ENCODE measurements at regions not wholly inside any gene's neighbourhood (a gene's known extent, or its start where the extent isn't known, plus 50 kb on each side); places are given as distances from the start of the nearest gene placed in this dataset.

DNA sequence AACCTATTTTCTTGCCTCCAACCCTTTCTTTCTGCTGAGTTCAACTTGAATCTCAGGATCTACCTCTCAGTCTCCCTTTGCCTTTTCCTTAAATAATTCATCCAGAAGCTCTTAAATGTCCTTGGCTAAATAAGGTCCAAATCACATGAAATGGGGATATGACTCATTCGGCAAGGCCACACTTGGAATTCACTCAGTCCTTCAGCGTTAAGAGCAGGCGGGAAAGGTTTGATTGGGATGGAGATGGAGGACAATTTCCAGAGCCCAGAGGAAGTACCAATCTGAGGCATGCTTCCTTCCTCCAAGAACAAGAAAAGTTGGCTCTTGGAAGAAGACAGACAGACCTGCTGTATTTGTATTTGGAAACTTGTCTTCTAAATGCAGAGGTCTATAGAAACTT is 128.5 kb downstream of the PROX1 start:
- 45 to 51% (median 47%) methylated on average over 3 of the region's 3 CpGs for WGBS, 4 donors
- no peak overlapping the region for H3K4me3 ChIP-seq
- no peaks in the 10 kb centered on the region for H3K36me3 ChIP-seq (replicated peaks in 1 of 2)
- TF ChIP-seq CTCF (IDR thresholded peaks at IDR 0.05) (no peak), POLR2A (IDR thresholded peaks at IDR 0.05) (no peak)
- no peaks in the 10 kb centered on the region for H3K27me3 ChIP-seq
- DNase-seq = peak in 4 of 7 donors; percentile 24 to 40 (median 31)
- H3K9me3 ChIP-seq (replicated peaks in 1 of 3) = peaks cover 0 to 8% (median 0%) of the 10 kb centered on the region in 3 donors
- peaks cover 0 to 3% of the 10 kb centered on the region in 2 donors for H3K4me1 ChIP-seq (replicated peaks in 1 of 2)
- no peak overlapping the region for H3K27ac ChIP-seq
- intact Hi-C loops (cut with DNase I) = loop anchor here in 1 of 2 donors (10.0 kb wide), 1 partner anchor 131 kb away; the partner anchor contains the start of gene PROX1

- H3K4me3 ChIP-seq = no peak overlapping the region
- TF ChIP-seq CTCF (IDR thresholded peaks at IDR 0.05) (no peak), POLR2A (IDR thresholded peaks at IDR 0.05) (no peak)
- no peak overlapping the region for H3K27ac ChIP-seq
- H3K27me3 ChIP-seq = no peaks in the 10 kb centered on the region
- intact Hi-C loops (cut with DNase I) = loop anchor here in 1 of 2 donors (10.0 kb wide), 1 partner anchor 133 kb away; the partner anchor contains the start of gene PROX1
- DNase-seq = no peak
- H3K9me3 ChIP-seq (replicated peaks in 1 of 3) = peaks cover 0 to 8% (median 0%) of the 10 kb centered on the region in 3 donors
- no peaks in the 10 kb centered on the region for H3K36me3 ChIP-seq (replicated peaks in 1 of 2)
- WGBS, 4 donors = 87 to 100% (median 96%) methylated on average over 2 of the region's 2 CpGs
- peaks cover 0 to 3% of the 10 kb centered on the region in 2 donors for H3K4me1 ChIP-seq (replicated peaks in 1 of 2)
Measured at GRCh38 chr1:214117780-214118179, 130.0 kb downstream of the PROX1 start.

DNA sequence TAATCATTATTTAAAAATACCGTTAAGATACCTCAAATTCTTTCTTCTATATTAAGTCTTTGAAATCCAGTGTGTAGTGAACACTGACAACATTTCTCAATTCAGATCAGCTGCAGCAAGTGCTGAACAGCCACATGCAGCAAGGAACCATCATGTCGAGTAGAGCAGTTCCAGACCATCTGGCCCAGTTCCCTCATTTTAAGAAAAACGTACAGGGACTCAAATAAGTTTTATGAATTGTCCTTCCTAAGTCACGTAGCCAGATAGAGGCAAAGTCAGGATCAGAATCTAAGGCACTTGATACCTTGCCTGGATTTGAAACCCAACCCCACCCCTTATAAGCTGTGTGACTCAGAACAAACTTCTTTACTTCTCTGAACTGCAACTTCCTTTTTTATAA is 132.4 kb downstream of the PROX1 start:
- WGBS, 4 donors = 71 to 78% (median 73%) methylated on average over 4 of the region's 4 CpGs
- intact Hi-C loops (cut with DNase I) = loop anchor here (5.0 to 10.0 kb wide), 4 partner anchors 138 to 745 kb away; no protein-coding TSS in a partner anchor
- Histone ChIP-seq H3K9me3 (replicated peaks in 1 of 3) (peaks cover 0 to 8% (median 0%) of the 10 kb centered on the region in 3 donors), H3K36me3 (replicated peaks in 1 of 2) (no peaks in the 10 kb centered on the region), H3K27ac (no peak overlapping the region), H3K27me3 (no peaks in the 10 kb centered on the region), H3K4me1 (replicated peaks in 1 of 2) (peaks cover 0 to 3% of the 10 kb centered on the region in 2 donors), H3K4me3 (no peak overlapping the region)
- TF ChIP-seq POLR2A (IDR thresholded peaks at IDR 0.05) (no peak), CTCF (IDR thresholded peaks at IDR 0.05) (no peak)
- no peak for DNase-seq

DNA sequence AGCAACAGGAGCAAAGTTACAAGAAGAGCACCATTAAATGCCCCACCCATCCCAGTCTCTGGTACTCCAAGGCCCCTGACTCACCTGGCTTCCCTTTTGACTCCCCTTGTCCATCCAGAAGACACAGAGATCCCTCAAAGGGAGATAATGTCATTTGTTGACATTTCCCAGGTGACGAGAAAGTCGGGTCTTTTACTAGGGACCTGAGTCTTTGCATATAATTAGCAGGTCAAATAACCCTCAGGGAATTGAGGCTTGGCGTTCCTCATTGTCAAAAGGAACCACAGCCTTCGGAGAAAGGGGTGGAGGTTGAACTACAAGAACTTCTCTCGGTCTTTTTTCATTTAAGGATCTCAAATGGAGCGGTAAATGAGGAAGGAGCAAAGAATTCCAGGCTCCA is 133.2 kb downstream of the PROX1 start:
- no peak for TF ChIP-seq POLR2A (IDR thresholded peaks at IDR 0.05)
- no peak for TF ChIP-seq CTCF (IDR thresholded peaks at IDR 0.05)
- Histone ChIP-seq H3K36me3 (replicated peaks in 1 of 2) (no peaks in the 10 kb centered on the region), H3K27me3 (no peaks in the 10 kb centered on the region), H3K9me3 (replicated peaks in 1 of 3) (peaks cover 0 to 8% (median 0%) of the 10 kb centered on the region in 3 donors), H3K4me1 (replicated peaks in 1 of 2) (peaks cover 0 to 3% of the 10 kb centered on the region in 2 donors), H3K4me3 (no peak overlapping the region), H3K27ac (no peak overlapping the region)
- no peak for DNase-seq
- intact Hi-C loops (cut with DNase I) = loop anchor here (5.0 to 10.0 kb wide), 4 partner anchors 139 to 746 kb away; no protein-coding TSS in a partner anchor
- WGBS, 4 donors = 79 to 88% (median 83%) methylated on average over 6 of the region's 6 CpGs

Measured in adrenal gland (tissue), 9 donors.